ENCODE measurements at regions not wholly inside any gene's neighbourhood (a gene's known extent, or its start where the extent isn't known, plus 50 kb on each side); places are given as distances from the start of the nearest gene placed in this dataset.

GRCh38 chr11:115698243-115698642, 194.0 kb upstream of the CADM1 start:
- TF ChIP-seq, protein P1, sequence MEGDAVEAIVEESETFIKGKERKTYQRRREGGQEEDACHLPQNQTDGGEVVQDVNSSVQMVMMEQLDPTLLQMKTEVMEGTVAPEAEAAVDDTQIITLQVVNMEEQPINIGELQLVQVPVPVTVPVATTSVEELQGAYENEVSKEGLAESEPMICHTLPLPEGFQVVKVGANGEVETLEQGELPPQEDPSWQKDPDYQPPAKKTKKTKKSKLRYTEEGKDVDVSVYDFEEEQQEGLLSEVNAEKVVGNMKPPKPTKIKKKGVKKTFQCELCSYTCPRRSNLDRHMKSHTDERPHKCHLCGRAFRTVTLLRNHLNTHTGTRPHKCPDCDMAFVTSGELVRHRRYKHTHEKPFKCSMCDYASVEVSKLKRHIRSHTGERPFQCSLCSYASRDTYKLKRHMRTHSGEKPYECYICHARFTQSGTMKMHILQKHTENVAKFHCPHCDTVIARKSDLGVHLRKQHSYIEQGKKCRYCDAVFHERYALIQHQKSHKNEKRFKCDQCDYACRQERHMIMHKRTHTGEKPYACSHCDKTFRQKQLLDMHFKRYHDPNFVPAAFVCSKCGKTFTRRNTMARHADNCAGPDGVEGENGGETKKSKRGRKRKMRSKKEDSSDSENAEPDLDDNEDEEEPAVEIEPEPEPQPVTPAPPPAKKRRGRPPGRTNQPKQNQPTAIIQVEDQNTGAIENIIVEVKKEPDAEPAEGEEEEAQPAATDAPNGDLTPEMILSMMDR (IDR thresholded peaks at IDR 0.05), result no peak
- TF ChIP-seq POLR2A (IDR thresholded peaks at IDR 0.05), result no peak
- TF ChIP-seq POLR2AphosphoS5 (IDR thresholded peaks at IDR 0.05), result no peak
- TF ChIP-seq EP300 (IDR thresholded peaks at IDR 0.05), result no peak
